ENCODE measurements at regions not wholly inside any gene's neighbourhood (a gene's known extent, or its start where the extent isn't known, plus 50 kb on each side); places are given as distances from the start of the nearest gene placed in this dataset.

- DNase-seq (ENCODE audit: low read depth, low spot score) (no peak), FAIRE-seq (peak; percentile 94)
- Histone ChIP-seq H3K27me3 (ENCODE audit: control insufficient read depth, extremely low read depth, insufficient read depth, low read length) (peaks cover 80% of the 10 kb centered on the region), H3K36me3 (ENCODE audit: control insufficient read depth in 2 of 2, extremely low read depth in 1 of 2, insufficient read depth in 2 of 2, low read length in 2 of 2) (no peaks in the 10 kb centered on the region), H3K9ac (ENCODE audit: control insufficient read depth, extremely low read depth, insufficient read depth, low read length) (no peak overlapping the region), H3K4me2 (ENCODE audit: control insufficient read depth, extremely low read depth, insufficient read depth, low read depth, low read length) (no peak overlapping the region), H3K4me1 (ENCODE audit: control insufficient read depth, extremely low read depth, insufficient read depth, low read length) (peaks cover 18% of the 10 kb centered on the region), H3K27ac (ENCODE audit: control insufficient read depth, insufficient read depth, low read length) (no peak overlapping the region), H3K9me1 (ENCODE audit: control insufficient read depth, extremely low read depth, insufficient read depth, low read length) (no peaks in the 10 kb centered on the region), H4K20me1 (ENCODE audit: control insufficient read depth, extremely low read depth, insufficient read depth, low read length) (peaks cover 1% of the 10 kb centered on the region), H3K9me3 (ENCODE audit: control insufficient read depth, low read depth, low read length) (no peaks in the 10 kb centered on the region), H3K79me2 (ENCODE audit: control insufficient read depth, insufficient read depth, low read length) (no peaks in the 10 kb centered on the region), H2AFZ (ENCODE audit: control insufficient read depth, low read length) (no peak overlapping the region), H3K4me3 (ENCODE audit: control insufficient read depth in 2 of 3, extremely low read depth in 1 of 3, insufficient read depth in 2 of 3, low read depth in 1 of 3, low read length in 3 of 3) (no peak overlapping the region)
- dilution Hi-C loops (cut with MboI; ENCODE audit: extremely low pct_ligation_motif_present, low sequenced_read_pairs), result no loop called here
- TF ChIP-seq EZH2 (IDR thresholded peaks at IDR 0.05; ENCODE audit: low read length), result no peak
- TF ChIP-seq CTCF (optimal IDR thresholded peaks at IDR 0.05 in 1 of 3, IDR thresholded peaks at IDR 0.05 in 1 of 3, conservative IDR thresholded peaks at IDR 0.05 in 1 of 3; ENCODE audit: extremely low read depth in 1 of 3, insufficient read depth in 2 of 3, low read length in 3 of 3), result no peak
Observed at GRCh38 chr20:57904314-57905105, 194.7 kb upstream of the PMEPA1 start.

- no peaks in the 10 kb centered on the region for H3K79me2 ChIP-seq (ENCODE audit: control insufficient read depth, insufficient read depth, low read length)
- peak; percentile 9 for DNase-seq (ENCODE audit: low read depth, low spot score)
- peaks cover 2% of the 10 kb centered on the region for H4K20me1 ChIP-seq (ENCODE audit: control insufficient read depth, extremely low read depth, insufficient read depth, low read length)
- no peak overlapping the region for H3K27ac ChIP-seq (ENCODE audit: control insufficient read depth, insufficient read depth, low read length)
- H3K4me3 ChIP-seq (ENCODE audit: control insufficient read depth in 2 of 3, extremely low read depth in 1 of 3, insufficient read depth in 2 of 3, low read depth in 1 of 3, low read length in 3 of 3), result no peak overlapping the region
- peaks cover 80% of the 10 kb centered on the region for H3K27me3 ChIP-seq (ENCODE audit: control insufficient read depth, extremely low read depth, insufficient read depth, low read length)
- H3K4me2 ChIP-seq (ENCODE audit: control insufficient read depth, extremely low read depth, insufficient read depth, low read depth, low read length), result no peak overlapping the region
- no peaks in the 10 kb centered on the region for H3K36me3 ChIP-seq (ENCODE audit: control insufficient read depth in 2 of 2, extremely low read depth in 1 of 2, insufficient read depth in 2 of 2, low read length in 2 of 2)
- peaks cover 18% of the 10 kb centered on the region for H3K4me1 ChIP-seq (ENCODE audit: control insufficient read depth, extremely low read depth, insufficient read depth, low read length)
- dilution Hi-C loops (cut with MboI; ENCODE audit: extremely low pct_ligation_motif_present, low sequenced_read_pairs), result no loop called here
- no peak overlapping the region for H3K9ac ChIP-seq (ENCODE audit: control insufficient read depth, extremely low read depth, insufficient read depth, low read length)
- TF ChIP-seq CTCF (optimal IDR thresholded peaks at IDR 0.05 in 1 of 3, IDR thresholded peaks at IDR 0.05 in 1 of 3, conservative IDR thresholded peaks at IDR 0.05 in 1 of 3; ENCODE audit: extremely low read depth in 1 of 3, insufficient read depth in 2 of 3, low read length in 3 of 3) (peak in 2 of 3 experiments; percentile 17 to 34), EZH2 (IDR thresholded peaks at IDR 0.05; ENCODE audit: low read length) (no peak)
- peak; percentile 87 for FAIRE-seq
- no peak overlapping the region for H2AFZ ChIP-seq (ENCODE audit: control insufficient read depth, low read length)
- no peaks in the 10 kb centered on the region for H3K9me1 ChIP-seq (ENCODE audit: control insufficient read depth, extremely low read depth, insufficient read depth, low read length)
- H3K9me3 ChIP-seq (ENCODE audit: control insufficient read depth, low read depth, low read length), result no peaks in the 10 kb centered on the region
Observed at GRCh38 chr20:57902473-57902872, 192.7 kb upstream of the PMEPA1 start.
